NCI-H1105 treated with DMSO at 0.1 percent for 48 hours (cell line): ENCODE measurements at regions not wholly inside any gene's neighbourhood (a gene's known extent, or its start where the extent isn't known, plus 50 kb on each side); places are given as distances from the start of the nearest gene placed in this dataset.

Experiments used
- DNase-seq: peaks from one replicate; lab custom pipeline; 2025; lab: John Stamatoyannopoulos, UW

GRCh38 chr4:137200322-137200721, 332.0 kb downstream of the PCDH18 start:
- DNase-seq: no peak

DNA sequence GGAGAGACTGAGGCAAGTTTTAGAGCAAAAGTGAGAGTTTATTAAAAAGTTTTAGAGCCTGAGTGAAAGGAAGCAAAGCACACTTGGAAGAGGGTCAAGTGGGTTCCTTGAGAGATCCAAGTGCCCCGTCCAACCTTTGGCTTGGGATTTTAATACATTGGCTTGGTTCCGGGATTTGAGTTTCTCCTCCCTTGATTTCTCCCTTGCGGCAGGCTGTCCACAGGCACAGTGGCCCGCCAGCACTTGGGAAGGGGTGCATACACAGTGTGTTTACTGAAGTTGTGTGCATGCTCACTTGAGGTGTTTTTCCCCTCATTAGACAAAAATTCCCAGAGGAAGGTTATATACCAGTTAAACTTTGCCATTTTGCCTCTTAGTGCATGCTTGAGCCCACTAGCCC, 333.5 kb downstream of the PCDH18 start:
- DNase-seq: no peak

DNA sequence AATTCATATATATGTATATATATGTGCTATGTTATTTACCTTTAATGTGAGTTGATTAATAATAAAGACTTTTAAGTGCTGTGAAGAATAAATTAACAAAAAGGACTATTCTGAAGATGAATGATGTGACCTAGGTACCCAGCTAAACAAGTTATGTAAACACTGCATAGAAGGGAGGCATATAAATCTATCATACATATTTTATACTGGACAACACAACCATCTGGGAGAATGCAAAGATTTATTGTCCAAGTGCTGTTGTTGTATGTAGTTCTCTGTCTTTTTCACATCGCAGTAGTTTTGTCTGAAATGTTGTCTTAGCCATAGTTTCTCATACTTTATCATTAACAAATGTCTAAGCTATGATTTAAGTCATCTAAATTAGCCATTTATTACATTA, 337.6 kb downstream of the PCDH18 start:
- DNase-seq: no peak

GRCh38 chr4:137193564-137193963, 338.7 kb downstream of the PCDH18 start:
- no peak for DNase-seq

- DNase-seq: no peak
These were observed 350.9 kb downstream of the PCDH18 start for GRCh38 chr4:137181293-137181899.

DNA sequence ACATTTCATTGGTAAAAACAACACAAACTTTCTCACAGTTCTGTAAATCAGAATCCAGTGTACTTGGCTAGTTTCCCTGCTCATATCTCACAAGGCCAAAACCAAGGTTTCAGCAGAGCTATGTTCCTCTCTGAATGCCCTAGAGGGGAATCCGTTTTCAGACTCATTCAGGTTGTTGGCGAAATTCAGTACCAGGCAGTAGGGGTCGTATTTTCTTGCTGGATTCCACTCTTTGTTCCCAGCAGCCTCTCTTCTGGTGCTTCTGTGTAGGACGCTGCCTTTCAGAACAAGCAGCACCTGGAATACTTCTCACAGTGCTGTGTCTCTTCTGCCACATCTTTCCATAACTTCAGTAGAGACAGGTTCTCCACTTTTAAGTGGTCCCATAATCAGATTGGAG, 351.9 kb downstream of the PCDH18 start:
- no peak for DNase-seq

GRCh38 chr4:137156807-137157206, 375.5 kb downstream of the PCDH18 start:
- DNase-seq: no peak

DNA sequence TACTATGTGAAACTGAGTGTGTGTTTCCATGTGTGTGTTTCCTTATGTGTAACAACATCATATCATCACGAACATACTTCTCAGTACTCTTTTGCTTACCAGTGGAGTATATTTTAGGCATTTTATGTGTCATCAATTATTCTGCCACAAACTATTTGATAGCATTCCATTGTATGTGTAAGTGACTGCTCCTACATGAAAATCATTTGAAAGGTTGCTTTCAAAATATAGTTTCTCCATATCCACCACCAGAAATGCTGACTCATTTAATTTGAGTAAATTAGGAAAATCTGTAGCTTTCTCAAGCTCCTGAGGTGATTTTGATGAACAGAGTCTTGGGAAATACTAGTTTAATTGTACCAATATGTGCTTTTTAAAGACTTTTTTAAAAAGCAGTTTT, 376.2 kb downstream of the PCDH18 start:
- no peak for DNase-seq

DNA sequence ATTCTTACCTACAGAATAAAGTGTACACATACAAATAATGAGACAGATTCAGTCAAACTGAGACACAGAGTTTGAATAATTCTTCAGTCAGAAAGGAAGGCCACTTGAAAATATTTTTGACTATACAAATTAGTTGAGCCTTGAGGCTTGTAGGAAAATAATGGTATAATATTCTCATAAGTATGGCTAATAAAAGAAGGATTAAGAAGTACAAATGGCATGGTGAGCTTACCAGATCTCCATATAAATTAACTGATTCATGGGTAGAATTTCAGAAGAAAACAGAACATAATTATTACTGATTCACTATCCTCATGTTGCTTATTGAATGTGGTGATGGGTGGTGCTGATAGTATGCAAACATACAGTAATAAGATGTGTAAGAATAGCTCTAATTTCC, 401.1 kb downstream of the PCDH18 start:
- DNase-seq: no peak

DNA sequence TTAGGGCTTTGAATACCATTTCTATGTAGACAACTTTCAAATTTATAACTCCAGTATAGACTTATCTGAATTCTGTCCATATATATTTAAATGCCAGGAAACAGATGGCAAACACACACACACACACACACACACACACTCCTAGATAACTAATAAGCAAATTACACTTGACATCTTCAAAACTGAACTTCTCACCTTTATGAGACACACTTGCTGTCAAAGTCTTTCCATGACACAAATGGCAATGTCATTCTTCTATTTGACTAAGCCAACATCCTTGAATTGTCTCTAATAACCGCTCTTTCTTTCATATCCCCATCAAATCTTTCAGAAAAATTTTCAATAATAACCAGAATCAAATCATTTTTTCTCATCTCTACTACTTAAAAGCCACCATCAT, 402.4 kb downstream of the PCDH18 start:
- no peak for DNase-seq

- no peak for DNase-seq
These were observed 402.9 kb downstream of the PCDH18 start for GRCh38 chr4:137129441-137129840.

- DNase-seq: no peak
These were observed 407.3 kb downstream of the PCDH18 start for GRCh38 chr4:137125011-137125410.

DNA sequence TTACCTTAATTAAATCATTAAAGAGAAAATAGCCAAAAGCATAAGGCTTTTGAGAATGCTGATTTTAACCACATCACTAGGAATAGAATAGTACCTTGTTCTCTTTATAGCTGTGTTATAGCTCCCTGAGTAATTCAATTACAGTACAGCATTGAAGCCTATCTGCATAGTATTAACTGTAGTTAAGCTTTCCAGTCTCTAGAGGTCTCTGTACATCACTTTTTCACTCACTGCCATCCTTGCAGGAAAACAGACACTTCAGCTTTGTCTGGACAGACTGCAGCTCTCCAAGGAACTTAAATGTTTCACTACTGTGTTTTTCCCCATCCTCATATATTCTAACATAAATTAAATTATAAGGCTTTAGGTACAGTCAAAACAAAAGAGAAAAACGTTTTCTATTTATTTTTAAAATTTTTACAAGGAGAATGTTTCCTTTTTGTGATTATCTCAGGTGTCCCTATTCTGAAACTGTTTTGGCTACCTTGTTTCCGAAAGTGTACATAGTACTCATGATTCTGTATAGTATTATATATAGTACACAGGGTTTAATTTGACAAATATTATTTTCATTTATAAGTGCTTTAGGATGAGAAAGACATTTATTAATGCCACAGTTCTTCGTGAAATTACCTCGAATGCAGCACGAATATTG, 407.9 kb downstream of the PCDH18 start:
- DNase-seq: peak; percentile 43

DNA sequence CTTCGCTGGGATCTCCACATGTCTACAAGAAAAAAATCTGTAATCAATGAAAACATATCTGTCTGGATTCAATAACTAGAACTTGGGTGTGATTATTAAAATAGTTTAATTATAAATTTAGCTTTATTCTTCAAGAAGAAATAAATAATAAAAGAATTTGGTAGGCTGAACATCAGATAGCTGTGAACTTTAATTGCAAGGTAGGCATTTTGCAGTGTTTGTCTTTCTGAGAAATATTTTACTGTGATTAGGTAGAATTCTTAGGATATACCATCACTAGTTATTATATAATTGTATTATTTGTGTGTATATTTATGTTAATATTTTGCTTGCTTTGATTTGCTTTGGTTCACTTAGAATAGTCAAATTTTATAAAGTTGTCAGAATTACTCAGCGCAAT, 409.4 kb downstream of the PCDH18 start:
- no peak for DNase-seq

DNA sequence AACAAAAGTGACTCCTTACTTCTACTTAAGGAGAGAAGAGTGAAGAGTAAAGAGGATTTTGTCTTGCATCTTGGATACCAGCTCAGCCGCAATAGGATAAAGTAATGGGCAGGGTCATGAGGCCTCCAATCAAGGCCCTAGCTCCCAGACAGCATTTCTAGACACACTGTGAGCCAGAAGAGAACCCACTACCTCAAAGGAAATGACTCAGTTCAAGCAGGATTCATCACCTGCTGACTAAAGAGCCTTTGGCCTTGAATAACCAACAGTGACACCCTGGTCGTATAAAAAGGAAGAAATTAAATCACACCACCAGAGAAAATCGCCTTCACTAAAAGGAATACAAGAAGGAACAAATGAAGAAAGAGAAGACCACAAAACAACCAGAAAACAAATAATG, 416.1 kb downstream of the PCDH18 start:
- DNase-seq: no peak

- DNase-seq: no peak
These were observed 425.6 kb downstream of the PCDH18 start for GRCh38 chr4:137106733-137107132.

DNA sequence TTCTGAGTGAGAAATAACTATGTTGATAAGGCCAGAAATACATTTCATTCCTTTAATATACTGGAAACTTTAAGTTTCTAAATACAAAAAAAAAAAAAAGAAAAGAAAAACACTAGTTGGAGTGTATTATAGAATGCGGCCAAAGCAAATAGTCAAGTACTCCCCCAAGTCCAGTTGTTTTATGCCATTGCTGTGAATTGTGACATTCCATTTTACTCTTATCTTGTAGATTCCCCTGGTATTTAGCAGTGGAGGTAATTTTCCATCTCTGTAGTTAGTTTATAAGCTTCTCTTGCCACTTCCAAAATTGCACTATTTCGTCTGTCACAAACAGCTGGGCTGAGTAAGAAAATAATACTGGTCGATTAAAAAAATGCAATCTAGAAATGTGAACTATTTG, 426.0 kb downstream of the PCDH18 start:
- DNase-seq: no peak

- DNase-seq: no peak
These were observed 441.3 kb downstream of the PCDH18 start for GRCh38 chr4:137090951-137091350.

DNA sequence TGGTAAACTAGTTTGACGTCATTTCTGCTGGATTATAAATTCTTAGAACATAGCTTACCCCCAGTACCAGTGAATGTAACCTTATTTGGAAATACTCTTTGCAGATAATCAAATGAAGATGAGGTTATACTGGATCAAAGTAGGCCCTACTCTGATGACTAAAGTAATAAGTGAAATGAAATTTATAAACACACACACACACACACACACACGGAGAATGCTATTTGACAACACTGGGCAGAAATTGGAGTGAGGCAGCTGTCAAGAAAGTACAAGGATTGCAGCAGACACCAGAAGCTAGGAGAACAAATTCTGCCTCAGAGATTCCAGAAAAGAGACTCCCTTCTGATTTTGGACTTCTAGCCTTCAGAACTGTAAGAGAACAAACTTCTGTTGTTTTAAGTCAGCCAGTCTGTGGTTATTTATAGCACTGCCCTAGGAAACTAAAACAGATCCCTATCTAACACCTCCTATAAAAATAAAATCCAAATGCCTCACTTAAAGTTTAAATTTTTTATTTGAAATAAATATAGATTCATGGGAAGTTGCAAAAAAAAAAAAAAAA, 448.6 kb downstream of the PCDH18 start:
- no peak for DNase-seq

DNA sequence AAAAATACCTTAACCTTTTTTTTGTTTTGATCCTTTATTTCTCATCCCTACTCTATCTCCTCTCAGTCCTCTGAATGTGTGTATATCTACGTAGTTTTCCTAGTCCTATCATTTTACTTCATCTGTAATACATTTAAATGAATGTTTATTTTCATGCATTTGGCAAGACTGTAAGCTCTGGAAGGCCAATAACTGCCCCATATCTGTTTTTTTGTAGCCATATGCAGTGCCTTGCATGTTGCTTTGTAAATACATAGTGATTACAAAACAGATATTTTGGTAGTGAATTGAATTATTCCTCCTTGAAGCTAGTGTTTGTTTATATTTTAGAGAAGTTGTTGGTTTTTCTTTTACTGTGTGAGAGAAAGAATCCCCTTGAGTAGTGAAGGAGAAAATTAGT, 450.2 kb downstream of the PCDH18 start:
- DNase-seq: no peak

- DNase-seq: no peak
These were observed 455.4 kb downstream of the PCDH18 start for GRCh38 chr4:137076908-137077307.

DNA sequence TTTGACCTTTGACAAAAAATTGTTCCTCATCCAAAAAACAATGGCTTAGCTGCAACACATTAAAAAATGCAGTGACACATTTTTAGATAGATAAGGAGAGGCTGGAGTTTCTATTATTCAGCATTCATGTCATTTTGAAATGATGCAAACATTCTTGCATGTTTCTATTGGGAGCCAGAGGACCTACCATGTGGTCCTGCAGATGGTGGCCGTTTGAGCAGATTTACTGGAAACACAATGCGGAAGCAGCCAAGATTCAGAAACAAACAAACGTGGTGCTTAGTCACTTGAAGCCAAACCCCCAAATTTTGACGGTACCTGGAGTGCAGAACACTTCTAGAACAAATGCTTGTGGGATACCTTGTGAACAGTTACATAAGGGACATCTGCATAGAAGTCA, 456.7 kb downstream of the PCDH18 start:
- no peak for DNase-seq

DNA sequence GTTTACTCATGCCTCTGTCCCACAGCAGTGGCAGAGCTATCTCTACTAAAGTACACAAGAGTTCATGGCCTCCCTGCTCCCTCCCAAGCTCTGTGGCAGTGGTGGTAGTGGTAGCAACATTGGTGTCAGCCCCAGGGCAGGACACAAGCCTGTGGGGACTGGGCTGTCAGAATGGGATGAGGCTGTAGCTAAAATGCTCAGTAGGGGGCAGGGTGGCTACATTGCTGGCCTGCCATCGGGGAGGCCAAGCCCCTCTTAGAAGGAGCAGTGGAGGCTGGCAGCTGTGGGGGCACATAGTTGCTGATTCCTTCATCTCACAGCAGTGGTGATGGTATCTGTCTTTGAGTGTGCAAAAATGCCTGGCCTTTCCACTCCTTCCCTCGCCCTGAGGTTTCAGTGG, 461.7 kb downstream of the PCDH18 start:
- no peak for DNase-seq

DNA sequence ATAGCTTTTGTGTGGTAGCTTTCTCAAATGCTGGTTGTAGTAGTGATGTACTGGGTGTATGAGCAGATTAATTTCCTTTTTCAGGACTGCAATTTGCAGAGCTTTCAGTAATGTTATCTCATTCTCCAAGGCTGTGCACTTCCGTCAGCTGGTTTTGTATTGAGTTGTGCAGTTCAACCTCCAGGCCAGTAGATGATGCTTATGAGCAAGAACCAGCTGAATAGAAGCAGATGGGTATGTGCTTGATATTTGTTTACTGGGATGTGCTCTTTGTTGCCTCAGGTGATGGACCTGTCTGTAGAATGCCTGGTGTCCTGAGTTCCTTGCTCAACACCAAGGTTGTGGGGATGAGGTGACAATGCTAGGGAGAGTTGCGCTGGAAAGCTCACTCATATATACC, 462.8 kb downstream of the PCDH18 start:
- DNase-seq: no peak
